ENCODE measurements at regions not wholly inside any gene's neighbourhood (a gene's known extent, or its start where the extent isn't known, plus 50 kb on each side); places are given as distances from the start of the nearest gene placed in this dataset.

DNA sequence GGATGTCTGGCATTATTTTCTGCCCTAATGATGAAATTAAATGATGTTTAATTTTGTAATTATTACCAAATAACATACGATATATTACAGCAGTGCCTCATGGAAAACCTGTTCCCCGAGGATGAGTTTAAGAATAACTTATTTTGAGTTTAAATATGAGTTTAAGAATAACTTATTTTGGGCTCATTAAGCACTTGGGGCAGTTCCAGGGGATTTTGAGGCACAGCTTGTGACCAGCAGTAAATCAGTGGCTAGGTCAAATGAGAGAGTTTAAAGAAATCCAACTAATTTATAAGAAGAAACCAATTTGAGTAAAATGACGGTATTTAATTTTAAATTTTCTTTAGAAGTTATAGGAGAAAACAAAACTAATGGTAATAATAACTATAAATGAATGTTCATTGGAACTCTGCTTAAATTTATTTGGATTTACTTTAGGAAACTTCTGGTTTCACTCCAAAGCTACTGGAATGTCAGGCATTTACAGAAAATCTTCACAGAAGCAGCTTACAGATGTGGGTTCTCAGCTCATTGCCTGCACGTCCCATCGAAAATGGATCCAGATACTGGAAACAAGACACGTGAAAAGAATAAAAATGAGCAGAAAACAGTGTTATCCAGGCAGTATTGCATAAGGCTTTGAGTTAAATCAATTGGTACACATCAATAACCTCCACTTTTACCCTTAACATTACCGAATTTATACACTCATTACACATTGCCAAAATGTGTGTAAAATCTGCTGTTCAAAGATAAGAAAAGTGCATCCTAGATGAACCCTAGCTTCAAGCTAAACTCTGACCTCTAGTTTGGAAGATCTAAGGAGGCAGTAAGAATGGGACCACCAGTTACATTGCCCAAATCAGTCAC, 784.5 kb upstream of the IGFBP3 start:
- no peak for DNase-seq

GRCh38 chr7:46696741-46697140, 775.7 kb upstream of the IGFBP3 start:
- DNase-seq, result no peak

- no peak for DNase-seq
These were observed 774.1 kb upstream of the IGFBP3 start for GRCh38 chr7:46695051-46695708.

DNA sequence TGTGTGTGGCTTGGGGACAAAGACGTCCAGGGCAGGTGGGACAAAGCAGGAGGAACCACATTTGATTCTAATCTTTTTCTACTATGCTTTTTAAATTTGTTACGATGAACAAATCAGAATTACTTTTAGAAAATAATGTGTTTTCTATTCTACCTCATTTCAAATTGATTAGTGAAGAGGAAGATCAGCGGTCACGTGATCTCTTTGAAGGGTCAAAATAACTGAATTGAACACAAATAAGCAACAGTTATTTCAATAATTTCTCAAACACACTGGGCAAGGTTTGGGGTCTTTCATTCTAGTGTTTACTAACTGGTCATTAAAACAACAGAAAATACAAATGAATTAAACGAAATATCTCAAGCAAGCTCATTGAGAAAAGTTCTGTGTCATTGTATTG, 773.0 kb upstream of the IGFBP3 start:
- no peak for DNase-seq

GRCh38 chr7:46687203-46687602, 766.1 kb upstream of the IGFBP3 start:
- no peak for DNase-seq

DNA sequence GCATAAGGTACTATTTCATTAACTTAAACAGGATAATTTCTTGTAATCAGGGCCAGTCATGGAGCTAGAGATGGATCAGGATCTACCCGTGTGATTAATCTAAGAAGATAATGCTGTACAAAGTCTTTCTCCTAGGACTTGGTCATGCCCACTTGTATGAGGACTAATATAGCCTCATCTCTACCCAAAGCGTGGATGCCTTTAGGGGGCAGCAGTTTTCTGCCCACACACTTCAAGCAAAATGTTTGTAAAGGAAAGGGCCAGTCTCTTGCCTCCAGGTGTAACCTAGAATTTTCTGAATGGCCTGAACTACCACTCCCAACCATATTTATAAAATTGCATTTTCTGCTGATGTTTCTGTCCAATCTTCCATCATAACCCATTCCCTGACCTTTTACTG, 764.0 kb upstream of the IGFBP3 start:
- no peak for DNase-seq

GRCh38 chr7:46682836-46683624, 762.0 kb upstream of the IGFBP3 start:
- no peak for DNase-seq

- no peak for DNase-seq
These were observed 760.9 kb upstream of the IGFBP3 start for GRCh38 chr7:46681865-46682503.

GRCh38 chr7:46680147-46680546, 759.1 kb upstream of the IGFBP3 start:
- DNase-seq, result no peak

GRCh38 chr7:46679671-46680070, 758.6 kb upstream of the IGFBP3 start:
- no peak for DNase-seq

DNA sequence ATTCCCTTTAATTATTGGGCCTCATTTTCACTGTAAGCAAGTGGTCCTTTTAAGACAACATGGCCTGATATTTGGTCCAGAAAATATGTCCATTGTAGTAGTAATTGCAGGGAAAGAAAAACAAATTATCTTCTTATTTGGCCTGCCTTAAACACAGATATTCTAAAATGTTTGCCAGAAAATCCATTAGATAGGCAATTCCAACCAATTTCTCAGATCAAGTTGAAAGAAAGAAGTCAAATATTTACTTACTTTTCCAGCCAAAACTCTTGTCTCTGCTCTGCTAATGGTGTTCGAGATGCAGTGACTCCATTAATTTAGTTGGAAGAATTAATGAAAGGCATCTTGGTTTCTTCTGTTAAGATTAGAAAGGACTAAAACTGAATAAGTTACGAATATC, 757.3 kb upstream of the IGFBP3 start:
- no peak for DNase-seq

GRCh38 chr7:46675456-46675855, 754.4 kb upstream of the IGFBP3 start:
- DNase-seq, result no peak

- DNase-seq, result no peak
These were observed 751.8 kb upstream of the IGFBP3 start for GRCh38 chr7:46672861-46673260.

GRCh38 chr7:46671108-46671769, 750.2 kb upstream of the IGFBP3 start:
- DNase-seq, result no peak

- no peak for DNase-seq
These were observed 748.0 kb upstream of the IGFBP3 start for GRCh38 chr7:46669028-46669427.

DNA sequence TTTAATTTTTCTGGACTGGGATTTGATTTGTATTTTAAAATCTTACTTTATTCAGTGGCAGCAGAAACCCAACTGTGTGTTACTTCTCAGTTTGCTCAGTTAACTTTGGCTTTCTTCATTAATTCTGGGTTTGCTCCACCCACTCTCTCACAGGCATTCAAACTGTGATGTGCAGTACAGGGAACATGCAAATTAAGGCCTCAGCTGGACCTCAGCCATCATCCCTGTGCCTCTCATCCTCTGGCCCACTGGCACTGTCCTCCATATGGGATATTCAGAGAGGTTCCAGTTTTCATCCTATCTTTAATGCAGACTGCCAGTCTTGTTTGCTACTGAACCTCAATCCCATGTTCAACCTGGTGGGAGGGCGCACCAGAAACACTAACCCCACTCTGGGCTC, 743.4 kb upstream of the IGFBP3 start:
- DNase-seq, result no peak

DNA sequence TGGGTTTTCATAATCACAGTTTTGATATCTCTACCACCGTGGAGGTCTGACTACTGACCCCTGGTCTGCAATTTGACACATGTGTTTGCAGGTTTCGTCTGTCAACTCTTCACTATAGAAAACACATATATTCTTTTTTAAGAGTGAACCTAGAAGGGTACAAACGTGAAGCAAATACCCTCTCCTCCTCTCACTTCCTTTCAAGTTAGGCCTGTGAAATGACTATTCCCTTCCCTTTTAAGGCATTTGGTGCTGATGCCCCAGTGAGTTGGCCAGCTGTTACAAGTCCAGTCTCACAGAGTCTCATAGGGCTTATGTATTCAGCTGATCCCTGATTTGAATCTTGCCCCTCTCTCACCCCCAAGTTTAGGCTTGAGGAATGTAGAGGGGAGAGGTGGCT, 742.0 kb upstream of the IGFBP3 start:
- DNase-seq, result no peak

GRCh38 chr7:46661431-46661830, 740.4 kb upstream of the IGFBP3 start:
- no peak for DNase-seq

DNA sequence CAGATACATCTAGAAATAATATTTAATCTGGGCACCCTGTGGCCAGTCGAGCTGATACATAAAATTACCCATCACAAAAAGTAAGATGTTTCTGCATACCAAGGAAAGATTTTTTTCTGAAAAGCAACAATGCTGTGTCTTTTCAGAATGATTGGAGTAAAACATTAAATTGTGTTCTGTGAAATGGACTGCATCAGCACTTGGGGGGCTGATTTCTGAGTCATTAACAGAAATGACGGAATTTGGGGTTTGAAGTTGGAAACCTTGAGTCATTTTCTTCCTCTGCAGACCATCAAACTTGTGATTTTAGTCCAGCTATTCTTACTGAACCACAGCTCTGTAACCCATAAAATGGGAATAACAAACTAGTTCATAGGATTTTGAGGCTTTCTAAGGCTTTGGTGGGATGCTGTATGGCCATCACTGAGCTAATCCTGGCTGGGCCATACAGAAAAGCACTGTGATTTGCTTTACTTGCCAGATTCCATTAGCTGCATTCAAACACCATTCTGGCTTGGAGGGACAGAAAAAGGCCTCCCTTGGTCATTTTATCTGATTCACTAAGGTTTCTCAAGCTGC, 739.4 kb upstream of the IGFBP3 start:
- DNase-seq, result no peak

GRCh38 chr7:46658281-46658680, 737.2 kb upstream of the IGFBP3 start:
- no peak for DNase-seq

DNA sequence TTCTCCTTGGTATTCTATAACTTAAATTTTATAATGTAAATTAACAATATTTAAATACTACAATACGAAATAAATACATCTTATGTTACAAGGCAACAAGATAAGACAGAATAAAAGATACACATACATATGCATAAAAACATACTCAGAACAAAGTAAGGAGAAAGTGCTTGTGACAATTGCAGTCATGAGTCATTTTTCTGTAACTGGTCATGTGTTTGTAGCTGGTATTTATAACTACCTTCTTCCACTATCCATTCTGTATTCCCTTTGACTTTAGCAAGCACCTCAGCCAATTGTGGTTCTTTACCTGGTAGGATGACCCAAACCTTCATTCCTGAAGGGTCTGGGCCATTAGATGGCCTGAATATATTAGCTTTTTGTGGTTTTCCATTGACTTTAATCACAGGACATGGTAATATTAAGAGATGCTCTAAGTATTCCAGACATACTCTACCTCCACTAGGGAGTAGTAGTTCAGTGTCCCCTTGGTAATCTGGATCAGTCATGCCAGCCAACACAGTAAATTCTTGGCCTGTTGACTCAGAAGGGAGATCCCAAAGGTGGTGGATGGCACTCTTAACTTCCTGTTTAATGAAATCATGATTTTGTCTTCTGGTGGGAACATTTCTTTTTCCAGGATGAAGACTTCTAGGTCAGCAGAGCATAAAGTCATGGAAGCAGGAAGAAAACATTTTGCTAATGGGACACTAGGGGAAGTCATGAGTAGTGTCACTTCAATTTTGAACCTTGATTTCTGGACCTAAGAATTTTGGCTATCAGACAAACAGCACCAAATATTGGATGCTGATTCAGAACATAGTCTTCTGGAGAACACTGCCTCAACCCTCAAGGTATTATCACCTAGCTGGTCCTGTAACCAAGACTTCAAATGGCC, 733.7 kb upstream of the IGFBP3 start:
- DNase-seq, result no peak

Measured in GF-D8 (cell line).